HEK293 (cell line): ENCODE measurements at regions not wholly inside any gene's neighbourhood (a gene's known extent, or its start where the extent isn't known, plus 50 kb on each side); places are given as distances from the start of the nearest gene placed in this dataset.

ENCODE experiments used
- GLI2 ChIP-seq: fragments of 450-650 bp; formaldehyde crosslinking; IDR thresholded peaks from 2 replicates; pipeline ENCODE4; 2017; ENCODE audit warnings: missing biosample characterization, missing genetic modification characterization, low read depth, borderline replicate concordance
- MZF1 ChIP-seq: fragments of 450-650 bp; formaldehyde crosslinking; IDR thresholded peaks from 2 replicates; pipeline ENCODE4 v1.5.1; 2017; ENCODE audit warnings: missing biosample characterization, missing genetic modification characterization, borderline replicate concordance
- REST ChIP-seq: fragments of 450-650 bp; formaldehyde crosslinking; IDR thresholded peaks from 2 replicates; pipeline ENCODE4 v1.5.1; 2016; ENCODE audit warnings: missing biosample characterization, missing genetic modification characterization
- SALL2 ChIP-seq: fragments of 450-650 bp; formaldehyde crosslinking; IDR thresholded peaks from 2 replicates; pipeline ENCODE4 v1.5.0; 2017; ENCODE audit warnings: missing biosample characterization, mild to moderate bottlenecking, missing genetic modification characterization, borderline replicate concordance
- ZBTB10 ChIP-seq: fragments of 450-650 bp; formaldehyde crosslinking; IDR thresholded peaks from 2 replicates; pipeline ENCODE4 v1.5.1; 2016; ENCODE audit warnings: missing biosample characterization, missing genetic modification characterization
- ZFHX2 ChIP-seq: fragments of 450-650 bp; formaldehyde crosslinking; conservative IDR thresholded peaks from 2 replicates; pipeline ENCODE4 v1.5.1; 2016; ENCODE audit warnings: missing biosample characterization, missing genetic modification characterization
- ZNF138 ChIP-seq: fragments of 450-650 bp; formaldehyde crosslinking; IDR thresholded peaks from 2 replicates; pipeline ENCODE4 v1.5.1; 2016; ENCODE audit warnings: missing biosample characterization, missing genetic modification characterization, borderline replicate concordance
- ZNF202 ChIP-seq: fragments of 450-650 bp; formaldehyde crosslinking; IDR thresholded peaks from 2 replicates; pipeline ENCODE4 v1.5.1; 2016; ENCODE audit warnings: missing biosample characterization, missing genetic modification characterization, borderline replicate concordance
- ZNF302 ChIP-seq: fragments of 450-650 bp; formaldehyde crosslinking; IDR thresholded peaks from 2 replicates; pipeline ENCODE4 v1.5.1; 2016; ENCODE audit warnings: missing biosample characterization, missing genetic modification characterization, low read depth
- ZNF311 ChIP-seq: fragments of 450-650 bp; formaldehyde crosslinking; IDR thresholded peaks from 2 replicates; pipeline ENCODE4 v1.5.1; 2017; ENCODE audit warnings: missing biosample characterization, missing genetic modification characterization, borderline replicate concordance
- ZNF350 ChIP-seq: fragments of 450-650 bp; formaldehyde crosslinking; IDR thresholded peaks from 2 replicates; pipeline ENCODE4 v1.5.0; 2017; ENCODE audit warnings: missing biosample characterization, mild to moderate bottlenecking, missing genetic modification characterization
- ZXDB ChIP-seq: fragments of 450-650 bp; formaldehyde crosslinking; IDR thresholded peaks from 2 replicates; pipeline ENCODE4 v1.5.1; 2016; ENCODE audit warnings: missing biosample characterization, missing genetic modification characterization
- TF ChIP-seq, protein P1 (sequence below): fragments of 450-650 bp; formaldehyde crosslinking; IDR thresholded peaks from 2 replicates; pipeline ENCODE4 v1.5.1; 2016; ENCODE audit warnings: missing biosample characterization, missing genetic modification characterization
- TF ChIP-seq, protein P2 (sequence below): fragments of 450-650 bp; formaldehyde crosslinking; IDR thresholded peaks from 2 replicates; pipeline ENCODE4 v1.5.1; 2016; ENCODE audit warnings: missing biosample characterization, missing genetic modification characterization, borderline replicate concordance

DNA sequence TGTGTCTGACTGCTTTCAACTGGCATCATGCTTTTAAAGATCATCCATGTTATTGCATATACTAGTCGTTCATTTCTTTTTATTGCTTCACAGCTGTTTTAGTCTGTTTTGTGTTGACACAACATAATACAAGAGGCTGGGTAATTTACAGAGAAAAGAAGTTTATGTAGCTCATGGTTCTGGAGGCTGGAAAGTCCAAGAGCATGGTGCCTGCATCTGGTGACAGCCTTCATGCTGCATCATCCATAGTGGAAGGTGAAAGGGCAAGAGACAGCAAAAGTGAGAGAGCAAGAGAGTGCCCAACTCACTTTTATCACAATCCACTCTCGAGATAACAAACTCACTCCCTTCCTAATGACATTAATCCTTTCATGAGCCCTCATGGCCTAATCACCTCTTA, 198.4 kb downstream of the NSG2 start:
- no peak for TF ChIP-seq ZNF302 (tag by site-specific recombination)
- TF ChIP-seq ZFHX2, result no peak
- no peak for TF ChIP-seq REST (tag by site-specific recombination)
- no peak for TF ChIP-seq MZF1 (tag by site-specific recombination)
- TF ChIP-seq, protein P1, sequence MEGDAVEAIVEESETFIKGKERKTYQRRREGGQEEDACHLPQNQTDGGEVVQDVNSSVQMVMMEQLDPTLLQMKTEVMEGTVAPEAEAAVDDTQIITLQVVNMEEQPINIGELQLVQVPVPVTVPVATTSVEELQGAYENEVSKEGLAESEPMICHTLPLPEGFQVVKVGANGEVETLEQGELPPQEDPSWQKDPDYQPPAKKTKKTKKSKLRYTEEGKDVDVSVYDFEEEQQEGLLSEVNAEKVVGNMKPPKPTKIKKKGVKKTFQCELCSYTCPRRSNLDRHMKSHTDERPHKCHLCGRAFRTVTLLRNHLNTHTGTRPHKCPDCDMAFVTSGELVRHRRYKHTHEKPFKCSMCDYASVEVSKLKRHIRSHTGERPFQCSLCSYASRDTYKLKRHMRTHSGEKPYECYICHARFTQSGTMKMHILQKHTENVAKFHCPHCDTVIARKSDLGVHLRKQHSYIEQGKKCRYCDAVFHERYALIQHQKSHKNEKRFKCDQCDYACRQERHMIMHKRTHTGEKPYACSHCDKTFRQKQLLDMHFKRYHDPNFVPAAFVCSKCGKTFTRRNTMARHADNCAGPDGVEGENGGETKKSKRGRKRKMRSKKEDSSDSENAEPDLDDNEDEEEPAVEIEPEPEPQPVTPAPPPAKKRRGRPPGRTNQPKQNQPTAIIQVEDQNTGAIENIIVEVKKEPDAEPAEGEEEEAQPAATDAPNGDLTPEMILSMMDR, result no peak
- TF ChIP-seq, protein P2, sequence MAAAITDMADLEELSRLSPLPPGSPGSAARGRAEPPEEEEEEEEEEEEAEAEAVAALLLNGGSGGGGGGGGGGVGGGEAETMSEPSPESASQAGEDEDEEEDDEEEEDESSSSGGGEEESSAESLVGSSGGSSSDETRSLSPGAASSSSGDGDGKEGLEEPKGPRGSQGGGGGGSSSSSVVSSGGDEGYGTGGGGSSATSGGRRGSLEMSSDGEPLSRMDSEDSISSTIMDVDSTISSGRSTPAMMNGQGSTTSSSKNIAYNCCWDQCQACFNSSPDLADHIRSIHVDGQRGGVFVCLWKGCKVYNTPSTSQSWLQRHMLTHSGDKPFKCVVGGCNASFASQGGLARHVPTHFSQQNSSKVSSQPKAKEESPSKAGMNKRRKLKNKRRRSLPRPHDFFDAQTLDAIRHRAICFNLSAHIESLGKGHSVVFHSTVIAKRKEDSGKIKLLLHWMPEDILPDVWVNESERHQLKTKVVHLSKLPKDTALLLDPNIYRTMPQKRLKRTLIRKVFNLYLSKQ, result no peak
- no peak for TF ChIP-seq ZNF350 (tag by site-specific recombination)
- no peak for TF ChIP-seq ZNF138
- TF ChIP-seq GLI2 (tag by site-specific recombination), result no peak
- TF ChIP-seq ZBTB10 (tag by site-specific recombination), result no peak
- no peak for TF ChIP-seq ZXDB (tag by site-specific recombination)
- no peak for TF ChIP-seq SALL2 (tag by site-specific recombination)
- TF ChIP-seq ZNF311 (tag by site-specific recombination), result no peak
- TF ChIP-seq ZNF202, result no peak
